H1 (cell line): ENCODE measurements at regions not wholly inside any gene's neighbourhood (a gene's known extent, or its start where the extent isn't known, plus 50 kb on each side); places are given as distances from the start of the nearest gene placed in this dataset.

Experiments used
- CTCF ChIA-PET: fragments of 300-600 bp; sonication (Branson Sonifier 250); formaldehyde crosslinking; loops from one replicate; lab custom pipeline; 2021; ENCODE audit not compliant: partially characterized antibody; lab: Charles Lee
- POLR2A ChIA-PET: fragments of 300-600 bp; sonication (Branson Sonifier 250); formaldehyde crosslinking; loops from one replicate; lab custom pipeline; 2021; ENCODE audit warnings: inconsistent platforms; ENCODE audit not compliant: partially characterized antibody; lab: Charles Lee
- DNase-seq, 2 experiments: peaks; one replicate each; pipeline versions ENCODE4 v3.0.0 to v3.0.0-alpha.2; 2010 to 2022; ENCODE audit warnings: low spot score in 2 of 2, low read depth in 1 of 2, mixed read lengths in 1 of 2
- FAIRE-seq: peaks from 2 replicates; lab custom pipeline; 2011; peaks lifted over from hg19 to GRCh38; lab: Jason Lieb, UNC
- H2AFZ ChIP-seq: 2 replicates; pipeline ENCODE4 v1.8.1; 2012; ENCODE audit warnings: low read length, inconsistent platforms
- H2AK5ac ChIP-seq: 2 replicates; pipeline ENCODE4 v1.6.1; 2013; ENCODE audit warnings: low read depth, low read length
- H2BK120ac ChIP-seq: replicated peaks from 2 replicates; pipeline ENCODE3; 2013; ENCODE audit warnings: low read depth, low read length, inconsistent platforms
- H2BK12ac ChIP-seq: 2 replicates; pipeline ENCODE4 v1.6.1; 2013; ENCODE audit warnings: low read depth, low read length
- H2BK15ac ChIP-seq: 2 replicates; pipeline ENCODE4 v1.6.1; 2013; ENCODE audit warnings: low read length
- H2BK20ac ChIP-seq: 2 replicates; pipeline ENCODE4 v1.6.1; 2013; ENCODE audit warnings: low read length
- H2BK5ac ChIP-seq: 2 replicates; pipeline ENCODE4 v1.6.1; 2013; ENCODE audit warnings: low read depth, low read length
- H3K14ac ChIP-seq: 2 replicates; pipeline ENCODE4 v1.6.1; 2013; ENCODE audit warnings: inconsistent platforms; ENCODE audit not compliant: insufficient read length
- H3K18ac ChIP-seq: 2 replicates; pipeline ENCODE4 v1.6.1; 2013; ENCODE audit warnings: low read length; ENCODE audit errors: extremely low read depth
- H3K23ac ChIP-seq: 2 replicates; pipeline ENCODE4 v1.6.1; 2013; ENCODE audit warnings: inconsistent platforms; ENCODE audit not compliant: insufficient read length
- H3K23me2 ChIP-seq: 2 replicates; pipeline ENCODE4 v1.6.1; 2013; ENCODE audit warnings: low read depth, low read length
- H3K27ac ChIP-seq: 2 replicates; pipeline ENCODE4 v1.6.1; 2011; ENCODE audit warnings: low read depth, low read length, inconsistent platforms
- H3K27me3 ChIP-seq, 4 experiments: replicated peaks in 1 of 4; 1 replicate in 1 of 4; 2 replicates in 3 of 4; pipeline versions ENCODE4 v1.6.1 to v1.8.1; 2011 to 2013; ENCODE audit warnings: low read length in 3 of 4, mild to moderate bottlenecking in 3 of 4, inconsistent platforms in 2 of 4, mixed read lengths in 2 of 4, moderate library complexity in 1 of 4; ENCODE audit not compliant: control insufficient read depth in 3 of 4, insufficient read depth in 3 of 4; ENCODE audit errors: extremely low read depth in 1 of 4
- H3K36me3 ChIP-seq, 4 experiments: 2 replicates each; pipeline versions ENCODE4 v1.6.1 to v1.8.1; 2011 to 2013; ENCODE audit warnings: mild to moderate bottlenecking in 4 of 4, low read length in 3 of 4, moderate library complexity in 2 of 4, control low read depth in 1 of 4, inconsistent platforms in 1 of 4; ENCODE audit not compliant: insufficient read depth in 4 of 4, control insufficient read depth in 2 of 4
- H3K4ac ChIP-seq: replicated peaks from 2 replicates; pipeline ENCODE3; 2013; ENCODE audit warnings: low read length, low read depth, mixed read lengths, inconsistent platforms; ENCODE audit not compliant: insufficient read length
- H3K4me1 ChIP-seq, 4 experiments: replicated peaks in 1 of 4; 1 replicate in 1 of 4; 2 replicates in 3 of 4; pipeline versions ENCODE4 v1.6.1 to v1.8.1; 2011 to 2013; ENCODE audit warnings: low read length in 3 of 4, inconsistent platforms in 2 of 4, mixed read lengths in 1 of 4; ENCODE audit not compliant: insufficient read depth in 4 of 4, control insufficient read depth in 3 of 4
- H3K4me2 ChIP-seq, 2 experiments: 2 replicates each; pipeline versions ENCODE4 v1.6.1 to v1.8.1; 2011 to 2013; ENCODE audit warnings: low read depth in 2 of 2, low read length in 2 of 2, control low read depth in 1 of 2, inconsistent platforms in 1 of 2, mild to moderate bottlenecking in 1 of 2; ENCODE audit not compliant: insufficient read depth in 1 of 2
- H3K4me3 ChIP-seq, 4 experiments: fragments of 200-600, 300-600 bp in 1 of 4; sonication (generic), shearing (Covaris generic), sonication (Bioruptor Twin) in 1 of 4; 2 replicates each; pipeline versions ENCODE4 v1.5.1 to v1.8.1; 2011 to 2016; ENCODE audit warnings: low read length in 4 of 4, low read depth in 3 of 4, control low read depth in 2 of 4, inconsistent platforms in 2 of 4, mild to moderate bottlenecking in 2 of 4, mixed read lengths in 1 of 4, moderate library complexity in 1 of 4; ENCODE audit not compliant: insufficient read depth in 2 of 4; ENCODE audit errors: extremely low read depth in 1 of 4
- H3K56ac ChIP-seq: replicated peaks from 2 replicates; pipeline ENCODE3; 2013; ENCODE audit warnings: low read depth, mild to moderate bottlenecking, mixed read lengths, low read length, inconsistent platforms; ENCODE audit not compliant: insufficient read length
- H3K79me1 ChIP-seq: 2 replicates; pipeline ENCODE4 v1.6.1; 2013; ENCODE audit warnings: low read depth, low read length, control low read depth
- H3K79me2 ChIP-seq, 2 experiments: 2 replicates each; pipeline versions ENCODE4 v1.6.1 to v1.8.1; 2012 to 2013; ENCODE audit warnings: low read length in 2 of 2, mild to moderate bottlenecking in 2 of 2, inconsistent platforms in 1 of 2; ENCODE audit not compliant: insufficient read depth in 2 of 2, control insufficient read depth in 1 of 2
- H3K9ac ChIP-seq, 4 experiments: replicated peaks in 1 of 4; 1 replicate in 1 of 4; 2 replicates in 3 of 4; pipeline versions ENCODE4 v1.6.1 to v1.8.1; 2011 to 2013; ENCODE audit warnings: low read depth in 3 of 4, low read length in 3 of 4, control low read depth in 2 of 4, mild to moderate bottlenecking in 2 of 4, moderate library complexity in 2 of 4, inconsistent platforms in 1 of 4; ENCODE audit errors: extremely low read depth in 1 of 4
- H3K9me3 ChIP-seq, 2 experiments: 2 replicates each; pipeline versions ENCODE4 v1.6.1 to v1.8.1; 2012 to 2013; ENCODE audit warnings: mild to moderate bottlenecking in 2 of 2, moderate library complexity in 2 of 2, control low read depth in 1 of 2, inconsistent platforms in 1 of 2, low read depth in 1 of 2, low read length in 1 of 2, mixed read lengths in 1 of 2; ENCODE audit not compliant: insufficient read depth in 2 of 2
- H4K20me1 ChIP-seq, 2 experiments: replicated peaks in 1 of 2; 2 replicates each; pipeline versions ENCODE3 to v1.8.1; 2011 to 2013; ENCODE audit warnings: inconsistent platforms in 2 of 2, low read length in 2 of 2, mild to moderate bottlenecking in 1 of 2; ENCODE audit not compliant: insufficient read depth in 2 of 2, control insufficient read depth in 1 of 2
- H4K5ac ChIP-seq: 2 replicates; pipeline ENCODE4 v1.6.1; 2013; ENCODE audit warnings: low read length, low read depth, mixed read lengths, inconsistent platforms; ENCODE audit not compliant: insufficient read length
- H4K8ac ChIP-seq: 2 replicates; pipeline ENCODE4 v1.8.0; 2013; ENCODE audit warnings: mild to moderate bottlenecking, moderate library complexity, low read length, inconsistent platforms; ENCODE audit not compliant: insufficient read depth; ENCODE audit errors: extremely low read depth
- H4K91ac ChIP-seq: replicated peaks from 2 replicates; pipeline ENCODE3; 2013; ENCODE audit warnings: low read length, mixed read lengths, inconsistent platforms; ENCODE audit not compliant: insufficient read length
- CREB1 ChIP-seq: IDR thresholded peaks from 2 replicates; pipeline ENCODE4 v1.6.1; 2012; ENCODE audit warnings: inconsistent platforms
- EZH2 ChIP-seq: fragments of 200-600 bp; sonication (generic); IDR thresholded peaks from 2 replicates; pipeline ENCODE4 v1.7.1; 2012; ENCODE audit warnings: low read depth, mild to moderate bottlenecking, moderate library complexity, low read length, inconsistent platforms; ENCODE audit not compliant: severe bottlenecking
- GTF2F1 ChIP-seq: IDR thresholded peaks from 2 replicates; pipeline ENCODE4 v1.6.1; 2012; ENCODE audit warnings: low read depth, low read length, improper control_type of control experiment, borderline replicate concordance
- HDAC6 ChIP-seq: IDR thresholded peaks from one replicate; pipeline ENCODE4 v1.7.1; 2012; ENCODE audit warnings: low read depth, mild to moderate bottlenecking, inconsistent platforms, low read length, moderate library complexity
- RXRA ChIP-seq: IDR thresholded peaks from 2 replicates; pipeline ENCODE4 v1.6.1; 2011; ENCODE audit warnings: low read depth, mild to moderate bottlenecking, low read length, moderate library complexity; ENCODE audit not compliant: insufficient read depth
- SAP30 ChIP-seq: fragments of 300-600 bp; sonication (generic); IDR thresholded peaks from 2 replicates; pipeline ENCODE4 v1.7.1; 2012; ENCODE audit warnings: low read length, moderate library complexity, mild to moderate bottlenecking, inconsistent platforms; ENCODE audit not compliant: insufficient read depth, insufficient replicate concordance
- SIN3A ChIP-seq, 2 experiments: IDR thresholded peaks in 1 of 2; conservative IDR thresholded peaks in 1 of 2; 2 replicates each; pipeline ENCODE4 v1.6.1; 2011 to 2012; ENCODE audit warnings: low read length in 2 of 2, improper control_type of control experiment in 1 of 2, low read depth in 1 of 2, mild to moderate bottlenecking in 1 of 2
- SIRT6 ChIP-seq: IDR thresholded peaks from one replicate; pipeline ENCODE4 v1.7.1; 2012; ENCODE audit warnings: low read length, inconsistent platforms
- SIX5 ChIP-seq: IDR thresholded peaks from 2 replicates; pipeline ENCODE4 v1.6.1; 2011; ENCODE audit warnings: mild to moderate bottlenecking, low read depth, low read length
- SP1 ChIP-seq: IDR thresholded peaks from 2 replicates; pipeline ENCODE4 v1.6.1; 2011; ENCODE audit warnings: low read depth, low read length
- TAF7 ChIP-seq: optimal IDR thresholded peaks from 2 replicates; pipeline ENCODE3; 2011; ENCODE audit warnings: low read depth, mild to moderate bottlenecking, inconsistent platforms, low read length, moderate library complexity, borderline replicate concordance
- TBP ChIP-seq: IDR thresholded peaks from 2 replicates; pipeline ENCODE4 v1.6.1; 2011; ENCODE audit warnings: low read depth, low read length, improper control_type of control experiment

DNA sequence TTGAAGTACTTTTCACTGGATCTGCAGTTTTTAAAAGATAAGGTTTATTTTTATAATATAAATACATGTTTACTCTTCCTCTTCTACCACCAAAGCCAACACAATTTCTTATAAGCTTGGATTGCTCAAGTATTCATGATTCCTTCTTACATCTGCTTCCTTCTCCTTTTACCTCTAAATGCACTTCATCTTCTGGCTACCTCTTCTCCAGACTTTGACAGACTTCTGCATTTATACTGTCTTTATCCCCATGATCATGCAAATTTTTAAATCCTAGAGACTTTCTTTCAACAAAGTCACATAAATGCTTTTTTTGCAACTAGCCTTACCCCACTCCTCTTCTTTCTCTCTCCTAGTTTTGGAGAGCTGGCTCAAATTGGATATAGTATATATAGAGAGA, 142.9 kb downstream of the TFAP2B start:
- FAIRE-seq (no peak), DNase-seq (no peak)
- CTCF ChIA-PET, result no interaction called here

More for the DNA sequence above, 142.9 kb downstream of the TFAP2B start:
- Histone ChIP-seq H3K4me2 (no peak overlapping the region), H3K27ac (no peak overlapping the region), H3K36me3 (no peaks in the 10 kb centered on the region), H4K8ac (no peak overlapping the region), H3K27me3 (no peaks in the 10 kb centered on the region), H3K9me3 (no peaks in the 10 kb centered on the region), H3K4ac (no peak overlapping the region), H2BK12ac (no peak overlapping the region), H3K56ac (no peak overlapping the region), H3K79me2 (no peaks in the 10 kb centered on the region), H2BK5ac (no peak overlapping the region), H3K9ac (no peak overlapping the region), H2BK15ac (no peak overlapping the region), H4K20me1 (no peaks in the 10 kb centered on the region), H3K23ac (no peak overlapping the region), H3K23me2 (no peaks in the 10 kb centered on the region), H2AFZ (no peak overlapping the region), H3K14ac (no peak overlapping the region), H2BK20ac (no peak overlapping the region), H3K4me3 (no peak overlapping the region), H2AK5ac (no peak overlapping the region), H3K18ac (no peak overlapping the region), H2BK120ac (no peak overlapping the region), H4K5ac (no peak overlapping the region), H4K91ac (no peak overlapping the region), H3K79me1 (no peaks in the 10 kb centered on the region), H3K4me1 (no peaks in the 10 kb centered on the region)
- TF ChIP-seq TAF7 (no peak), SAP30 (no peak), CREB1 (no peak), TBP (no peak), GTF2F1 (no peak), EZH2 (no peak), SIX5 (no peak), HDAC6 (no peak), RXRA (no peak), SIN3A (conservative IDR thresholded peaks at IDR 0.05 in 1 of 2, IDR thresholded peaks at IDR 0.05 in 1 of 2; ENCODE audit: low read depth in 1 of 2, low read length in 2 of 2) (no peak), SIRT6 (no peak), SP1 (no peak)
- POLR2A ChIA-PET, result no interaction called here
